D341Med (cell line): ENCODE measurements at regions not wholly inside any gene's neighbourhood (a gene's known extent, or its start where the extent isn't known, plus 50 kb on each side); places are given as distances from the start of the nearest gene placed in this dataset.
"Not testable (repeated sequence)": the region's sequence is repeated elsewhere in the genome, so short reads cannot be mapped to it uniquely, and the experiment has no call there.

Experiments
- DNase-seq: peaks from one replicate; pipeline ENCODE4 v3.0.0; 2012; ENCODE audit warnings: low spot score

GRCh38 chr5:40223884-40224402, 455.8 kb upstream of the PTGER4 start:
- DNase-seq, result no peak

GRCh38 chr5:40221796-40222195, 457.9 kb upstream of the PTGER4 start:
- DNase-seq, result no peak

GRCh38 chr5:40221255-40221654, 458.5 kb upstream of the PTGER4 start:
- DNase-seq, result no peak

GRCh38 chr5:40220260-40220659, 459.5 kb upstream of the PTGER4 start:
- DNase-seq, result no peak

GRCh38 chr5:40217553-40217952, 462.2 kb upstream of the PTGER4 start:
- no peak for DNase-seq

- DNase-seq, result no peak
Measured at GRCh38 chr5:40210694-40211093, 469.0 kb upstream of the PTGER4 start.

GRCh38 chr5:40206030-40206429, 473.7 kb upstream of the PTGER4 start:
- DNase-seq, result no peak

- no peak for DNase-seq
Measured at GRCh38 chr5:40204144-40204543, 475.6 kb upstream of the PTGER4 start.

- DNase-seq, result no peak
Measured at GRCh38 chr5:40202814-40203440, 476.8 kb upstream of the PTGER4 start.

- no peak for DNase-seq
Measured at GRCh38 chr5:40198736-40199135, 481.0 kb upstream of the PTGER4 start.

- DNase-seq, result not testable (repeated sequence)
Measured at GRCh38 chr5:40195574-40195973, 484.1 kb upstream of the PTGER4 start.

GRCh38 chr5:40191150-40191549, 488.6 kb upstream of the PTGER4 start:
- DNase-seq, result no peak

- no peak for DNase-seq
Measured at GRCh38 chr5:40172721-40173120, 507.0 kb upstream of the PTGER4 start.

- DNase-seq, result no peak
Measured at GRCh38 chr5:40171971-40172370, 507.7 kb upstream of the PTGER4 start.

- DNase-seq, result no peak
Measured at GRCh38 chr5:40167283-40167682, 512.4 kb upstream of the PTGER4 start.

GRCh38 chr5:40166802-40167201, 512.9 kb upstream of the PTGER4 start:
- DNase-seq, result no peak

GRCh38 chr5:40165789-40166728, 513.7 kb upstream of the PTGER4 start:
- DNase-seq, result no peak

GRCh38 chr5:40165106-40165788, 514.5 kb upstream of the PTGER4 start:
- no peak for DNase-seq

GRCh38 chr5:40160435-40160834, 519.3 kb upstream of the PTGER4 start:
- no peak for DNase-seq

- DNase-seq, result no peak
Measured at GRCh38 chr5:40154194-40154593, 525.5 kb upstream of the PTGER4 start.

- no peak for DNase-seq
Measured at GRCh38 chr5:40150896-40151295, 528.8 kb upstream of the PTGER4 start.

GRCh38 chr5:40141896-40142295, 537.8 kb upstream of the PTGER4 start:
- DNase-seq, result no peak

GRCh38 chr5:40141418-40141817, 538.3 kb upstream of the PTGER4 start:
- no peak for DNase-seq
